Muscle layer of colon (tissue), 2 donors: ENCODE measurements at regions not wholly inside any gene's neighbourhood (a gene's known extent, or its start where the extent isn't known, plus 50 kb on each side); places are given as distances from the start of the nearest gene placed in this dataset.
"Not testable (repeated sequence)": the region's sequence is repeated elsewhere in the genome, so short reads cannot be mapped to it uniquely, and the experiment has no call there.

Experiments
- H3K27ac ChIP-seq: one replicate; pipeline ENCODE4 v1.7.0; 2013; ENCODE audit warnings: low read depth, mild to moderate bottlenecking, low read length, moderate library complexity
- H3K27me3 ChIP-seq, 2 donors: one replicate each; pipeline ENCODE4 v1.7.0; 2013; ENCODE audit warnings: low read length in 2 of 2, mild to moderate bottlenecking in 2 of 2; ENCODE audit not compliant: insufficient read depth in 2 of 2, control insufficient read depth in 1 of 2
- H3K36me3 ChIP-seq: one replicate; pipeline ENCODE4 v1.7.0; 2013; ENCODE audit warnings: mild to moderate bottlenecking, low read length; ENCODE audit not compliant: insufficient read depth
- H3K4me1 ChIP-seq: one replicate; pipeline ENCODE4 v1.7.0; 2013; ENCODE audit warnings: mild to moderate bottlenecking, low read length; ENCODE audit not compliant: insufficient read depth
- H3K4me3 ChIP-seq, 2 donors: one replicate each; pipeline ENCODE4 v1.7.0; 2013; ENCODE audit warnings: low read length in 2 of 2, low read depth in 1 of 2, mild to moderate bottlenecking in 1 of 2, moderate library complexity in 1 of 2
- H3K9ac ChIP-seq: one replicate; pipeline ENCODE4 v1.7.0; 2013; ENCODE audit warnings: low read length
- H3K9me3 ChIP-seq: one replicate; pipeline ENCODE4 v1.7.0; 2013; ENCODE audit warnings: mild to moderate bottlenecking, low read length
- donor health status: abdominal sarcoma.
- donor health status: Adenocarcinoma of cecum.

GRCh38 chr6:93017626-93018025 is 401.7 kb downstream of the EPHA7 start:
- H3K27ac ChIP-seq = no peak overlapping the region

GRCh38 chr6:93017213-93017612 is 402.1 kb downstream of the EPHA7 start:
- Histone ChIP-seq H3K4me3 (no peak overlapping the region), H3K9me3 (no peaks in the 10 kb centered on the region), H3K27me3 (no peaks in the 10 kb centered on the region), H3K9ac (no peak overlapping the region), H3K4me1 (no peaks in the 10 kb centered on the region), H3K36me3 (no peaks in the 10 kb centered on the region), H3K27ac (no peak overlapping the region)

More at GRCh38 chr6:93017626-93018025, 401.7 kb downstream of the EPHA7 start:
- no peaks in the 10 kb centered on the region for H3K36me3 ChIP-seq
- no peaks in the 10 kb centered on the region for H3K9me3 ChIP-seq
- H3K4me1 ChIP-seq = no peaks in the 10 kb centered on the region
- H3K27me3 ChIP-seq = no peaks in the 10 kb centered on the region
- no peak overlapping the region for H3K4me3 ChIP-seq
- H3K9ac ChIP-seq = no peak overlapping the region

- H3K4me3 ChIP-seq = no peak overlapping the region
- H3K36me3 ChIP-seq = no peaks in the 10 kb centered on the region
- no peak overlapping the region for H3K27ac ChIP-seq
- no peaks in the 10 kb centered on the region for H3K27me3 ChIP-seq
- no peaks in the 10 kb centered on the region for H3K9me3 ChIP-seq
- no peaks in the 10 kb centered on the region for H3K4me1 ChIP-seq
- no peak overlapping the region for H3K9ac ChIP-seq
These were observed 406.3 kb downstream of the EPHA7 start for GRCh38 chr6:93013054-93013453.

GRCh38 chr6:93008375-93008774 is 411.0 kb downstream of the EPHA7 start:
- Histone ChIP-seq H3K9ac (no peak overlapping the region), H3K36me3 (no peaks in the 10 kb centered on the region), H3K27me3 (no peaks in the 10 kb centered on the region), H3K27ac (no peak overlapping the region), H3K9me3 (no peaks in the 10 kb centered on the region), H3K4me3 (no peak overlapping the region), H3K4me1 (no peaks in the 10 kb centered on the region)

DNA sequence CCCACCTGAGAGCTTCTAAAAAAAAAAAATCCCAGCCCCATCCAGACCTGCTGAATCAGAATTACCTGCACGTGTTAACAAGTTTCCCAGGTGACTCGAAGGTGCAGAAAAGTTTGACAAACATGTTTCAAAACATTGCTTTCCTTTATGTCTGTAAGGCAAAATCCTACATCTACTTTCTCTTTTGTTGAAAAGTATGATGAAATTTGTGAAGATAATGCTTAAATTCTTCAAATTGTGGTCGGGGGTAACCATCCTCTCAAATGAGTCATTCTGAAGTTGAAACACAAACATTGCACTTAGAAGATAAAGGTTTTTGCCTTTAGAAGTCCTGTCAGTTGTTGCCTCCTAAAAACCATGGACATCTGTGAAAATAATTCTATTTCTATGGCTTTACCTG is 429.7 kb downstream of the EPHA7 start:
- H3K36me3 ChIP-seq = no peaks in the 10 kb centered on the region
- no peaks in the 10 kb centered on the region for H3K9me3 ChIP-seq
- no peak overlapping the region for H3K9ac ChIP-seq
- no peaks in the 10 kb centered on the region for H3K4me1 ChIP-seq
- H3K27ac ChIP-seq = no peak overlapping the region
- no peaks in the 10 kb centered on the region for H3K27me3 ChIP-seq
- H3K4me3 ChIP-seq = no peak overlapping the region

DNA sequence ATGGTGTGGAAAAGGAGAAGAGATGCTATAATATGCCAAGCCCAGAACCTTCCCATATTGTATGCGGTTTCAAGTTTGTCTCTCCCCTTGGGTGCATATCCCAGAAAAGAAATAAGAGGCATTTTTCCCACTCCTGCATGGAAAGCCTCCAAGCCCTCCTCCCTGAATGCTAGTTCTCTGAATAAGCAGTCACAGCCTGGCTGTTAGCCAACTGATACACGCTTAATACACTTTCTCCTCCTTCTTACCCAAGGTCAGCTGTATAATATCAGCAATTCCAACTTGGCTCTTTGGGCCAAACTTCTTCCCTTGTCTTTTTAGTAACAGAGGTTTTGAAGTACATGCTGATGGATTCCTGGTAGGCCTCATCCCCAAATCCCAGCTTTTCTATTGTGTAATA is 440.1 kb downstream of the EPHA7 start:
- no peaks in the 10 kb centered on the region for H3K9me3 ChIP-seq
- no peaks in the 10 kb centered on the region for H3K4me1 ChIP-seq
- no peak overlapping the region for H3K9ac ChIP-seq
- H3K27ac ChIP-seq = no peak overlapping the region
- no peaks in the 10 kb centered on the region for H3K36me3 ChIP-seq
- H3K27me3 ChIP-seq = no peaks in the 10 kb centered on the region
- no peak overlapping the region for H3K4me3 ChIP-seq

GRCh38 chr6:92977018-92977417 is 442.3 kb downstream of the EPHA7 start:
- no peaks in the 10 kb centered on the region for H3K36me3 ChIP-seq
- no peaks in the 10 kb centered on the region for H3K9me3 ChIP-seq
- H3K4me3 ChIP-seq = no peak overlapping the region
- H3K27me3 ChIP-seq = no peaks in the 10 kb centered on the region
- no peaks in the 10 kb centered on the region for H3K4me1 ChIP-seq
- H3K9ac ChIP-seq = no peak overlapping the region
- no peak overlapping the region for H3K27ac ChIP-seq

GRCh38 chr6:92967362-92967761 is 452.0 kb downstream of the EPHA7 start:
- Histone ChIP-seq H3K27ac (no peak overlapping the region), H3K4me1 (no peaks in the 10 kb centered on the region), H3K9me3 (no peaks in the 10 kb centered on the region), H3K4me3 (no peak overlapping the region), H3K9ac (no peak overlapping the region), H3K36me3 (no peaks in the 10 kb centered on the region), H3K27me3 (no peaks in the 10 kb centered on the region)

GRCh38 chr6:92962846-92963245 is 456.5 kb downstream of the EPHA7 start:
- H3K9me3 ChIP-seq = no peaks in the 10 kb centered on the region
- H3K27ac ChIP-seq = no peak overlapping the region
- H3K4me1 ChIP-seq = no peaks in the 10 kb centered on the region
- no peaks in the 10 kb centered on the region for H3K36me3 ChIP-seq
- H3K9ac ChIP-seq = no peak overlapping the region
- no peak overlapping the region for H3K4me3 ChIP-seq
- no peaks in the 10 kb centered on the region for H3K27me3 ChIP-seq

DNA sequence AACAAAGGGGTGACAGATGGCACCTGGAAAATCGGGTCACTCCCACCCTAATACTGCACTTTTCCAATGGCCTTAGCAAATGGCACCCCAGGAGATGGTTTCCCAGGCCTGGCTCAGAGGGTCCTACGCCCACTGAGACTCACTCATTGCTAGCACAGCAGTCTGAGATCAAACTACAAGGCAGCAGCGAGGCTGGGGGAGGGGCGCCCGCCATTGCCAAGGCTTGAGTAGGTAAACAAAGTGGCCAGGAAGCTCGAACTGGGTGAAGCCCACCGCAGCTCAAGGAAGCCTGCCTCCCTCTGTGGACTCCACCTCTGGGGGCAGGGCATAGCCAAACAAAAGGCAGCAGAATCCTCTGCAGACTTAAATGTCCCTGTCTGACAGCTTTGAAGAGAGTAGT is 467.2 kb downstream of the EPHA7 start:
- not testable (repeated sequence) for H3K27ac ChIP-seq, H3K4me1 ChIP-seq, H3K4me3 ChIP-seq, H3K9ac ChIP-seq, H3K36me3 ChIP-seq, H3K9me3 ChIP-seq, H3K27me3 ChIP-seq

GRCh38 chr6:92945799-92946198 is 473.6 kb downstream of the EPHA7 start:
- Histone ChIP-seq H3K9ac (no peak overlapping the region), H3K4me3 (no peak overlapping the region), H3K27ac (no peak overlapping the region), H3K27me3 (no peaks in the 10 kb centered on the region), H3K4me1 (no peaks in the 10 kb centered on the region), H3K9me3 (no peaks in the 10 kb centered on the region), H3K36me3 (no peaks in the 10 kb centered on the region)

GRCh38 chr6:92944132-92944531 is 475.2 kb downstream of the EPHA7 start:
- Histone ChIP-seq H3K9me3 (no peaks in the 10 kb centered on the region), H3K36me3 (no peaks in the 10 kb centered on the region), H3K4me3 (no peak overlapping the region), H3K27me3 (no peaks in the 10 kb centered on the region), H3K9ac (no peak overlapping the region), H3K27ac (no peak overlapping the region), H3K4me1 (no peaks in the 10 kb centered on the region)
